ENCODE measurements at regions not wholly inside any gene's neighbourhood (a gene's known extent, or its start where the extent isn't known, plus 50 kb on each side); places are given as distances from the start of the nearest gene placed in this dataset.

GRCh38 chr13:63427170-63427569, 2011.5 kb upstream of the PCDH20 start:
- no peaks in the 10 kb centered on the region for H3K36me3 ChIP-seq
- WGBS: 84% methylated on average over 2 of the region's 2 CpGs
- no peaks in the 10 kb centered on the region for H3K27me3 ChIP-seq
- H3K27ac ChIP-seq: no peak overlapping the region
- TF ChIP-seq EP300 (IDR thresholded peaks at IDR 0.05): no peak
- TF ChIP-seq POLR2A (IDR thresholded peaks at IDR 0.05): no peak
- no peak for TF ChIP-seq POLR2AphosphoS5 (IDR thresholded peaks at IDR 0.05)
- TF ChIP-seq, protein P1, sequence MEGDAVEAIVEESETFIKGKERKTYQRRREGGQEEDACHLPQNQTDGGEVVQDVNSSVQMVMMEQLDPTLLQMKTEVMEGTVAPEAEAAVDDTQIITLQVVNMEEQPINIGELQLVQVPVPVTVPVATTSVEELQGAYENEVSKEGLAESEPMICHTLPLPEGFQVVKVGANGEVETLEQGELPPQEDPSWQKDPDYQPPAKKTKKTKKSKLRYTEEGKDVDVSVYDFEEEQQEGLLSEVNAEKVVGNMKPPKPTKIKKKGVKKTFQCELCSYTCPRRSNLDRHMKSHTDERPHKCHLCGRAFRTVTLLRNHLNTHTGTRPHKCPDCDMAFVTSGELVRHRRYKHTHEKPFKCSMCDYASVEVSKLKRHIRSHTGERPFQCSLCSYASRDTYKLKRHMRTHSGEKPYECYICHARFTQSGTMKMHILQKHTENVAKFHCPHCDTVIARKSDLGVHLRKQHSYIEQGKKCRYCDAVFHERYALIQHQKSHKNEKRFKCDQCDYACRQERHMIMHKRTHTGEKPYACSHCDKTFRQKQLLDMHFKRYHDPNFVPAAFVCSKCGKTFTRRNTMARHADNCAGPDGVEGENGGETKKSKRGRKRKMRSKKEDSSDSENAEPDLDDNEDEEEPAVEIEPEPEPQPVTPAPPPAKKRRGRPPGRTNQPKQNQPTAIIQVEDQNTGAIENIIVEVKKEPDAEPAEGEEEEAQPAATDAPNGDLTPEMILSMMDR (IDR thresholded peaks at IDR 0.05): no peak
- no peaks in the 10 kb centered on the region for H3K4me1 ChIP-seq
- H3K4me3 ChIP-seq: no peak overlapping the region
- no peak for DNase-seq (ENCODE audit: low spot score in 2 of 2)
- no peaks in the 10 kb centered on the region for H3K9me3 ChIP-seq

DNA sequence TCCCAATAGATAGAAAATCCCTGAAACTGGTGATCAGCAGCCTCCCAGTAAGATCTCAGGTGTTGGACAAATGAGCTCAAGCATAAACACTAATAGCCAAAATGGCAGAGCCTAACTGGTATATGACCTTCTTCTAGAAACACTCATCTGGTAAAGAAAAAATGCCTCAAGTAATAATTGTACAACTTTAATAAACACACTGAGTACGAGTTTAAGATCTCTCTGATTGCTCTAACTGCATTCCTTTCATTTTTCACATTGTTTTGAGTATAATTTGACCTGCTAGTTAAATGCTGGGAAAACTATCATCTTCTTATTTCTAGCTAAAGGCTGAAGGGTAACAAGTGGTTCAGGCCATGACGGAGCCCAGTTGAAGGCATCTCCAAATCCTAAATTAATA, 2009.5 kb upstream of the PCDH20 start:
- DNase-seq (ENCODE audit: low spot score in 2 of 2): no peak
- Histone ChIP-seq H3K4me3 (no peak overlapping the region), H3K27ac (no peak overlapping the region), H3K36me3 (no peaks in the 10 kb centered on the region), H3K4me1 (no peaks in the 10 kb centered on the region), H3K27me3 (no peaks in the 10 kb centered on the region), H3K9me3 (no peaks in the 10 kb centered on the region)
- WGBS: 48% methylated on average over 2 of the region's 2 CpGs
- TF ChIP-seq POLR2AphosphoS5 (IDR thresholded peaks at IDR 0.05) (no peak), EP300 (IDR thresholded peaks at IDR 0.05) (no peak), POLR2A (IDR thresholded peaks at IDR 0.05) (no peak)
- TF ChIP-seq, protein P1 (IDR thresholded peaks at IDR 0.05): no peak

GRCh38 chr13:63421123-63421522, 2005.5 kb upstream of the PCDH20 start:
- 64% methylated on average over 3 of the region's 3 CpGs for WGBS
- no peak for DNase-seq (ENCODE audit: low spot score in 2 of 2)
- no peaks in the 10 kb centered on the region for H3K9me3 ChIP-seq
- H3K4me1 ChIP-seq: no peaks in the 10 kb centered on the region
- H3K4me3 ChIP-seq: no peak overlapping the region
- H3K36me3 ChIP-seq: no peaks in the 10 kb centered on the region
- TF ChIP-seq EP300 (IDR thresholded peaks at IDR 0.05) (no peak), POLR2AphosphoS5 (IDR thresholded peaks at IDR 0.05) (no peak), POLR2A (IDR thresholded peaks at IDR 0.05) (no peak)
- TF ChIP-seq, protein P1 (IDR thresholded peaks at IDR 0.05): no peak
- H3K27me3 ChIP-seq: no peaks in the 10 kb centered on the region
- H3K27ac ChIP-seq: no peak overlapping the region

DNA sequence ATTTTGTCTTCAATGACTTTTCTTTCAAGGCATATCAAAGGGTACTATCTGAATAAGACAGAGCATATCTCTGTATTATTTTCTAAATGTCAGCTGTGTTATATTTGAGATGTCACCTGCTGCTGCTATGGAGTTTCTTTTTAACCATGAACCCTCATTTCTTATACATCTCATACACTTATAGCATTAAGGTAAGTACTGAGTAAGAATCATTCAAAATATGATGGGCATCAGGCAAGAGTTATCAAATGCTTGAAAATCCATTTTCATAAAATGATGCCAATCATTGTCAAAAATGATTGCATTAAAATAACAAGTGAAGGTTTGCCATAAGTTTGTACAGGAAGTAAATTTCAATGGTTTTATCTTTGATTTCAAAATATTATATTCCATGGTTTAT, 2005.0 kb upstream of the PCDH20 start:
- H3K27me3 ChIP-seq: no peaks in the 10 kb centered on the region
- no peak overlapping the region for H3K27ac ChIP-seq
- H3K4me3 ChIP-seq: no peak overlapping the region
- no peak for TF ChIP-seq POLR2AphosphoS5 (IDR thresholded peaks at IDR 0.05)
- TF ChIP-seq, protein P1 (IDR thresholded peaks at IDR 0.05): no peak
- no peak for TF ChIP-seq EP300 (IDR thresholded peaks at IDR 0.05)
- no peak for TF ChIP-seq POLR2A (IDR thresholded peaks at IDR 0.05)
- no peaks in the 10 kb centered on the region for H3K9me3 ChIP-seq
- DNase-seq (ENCODE audit: low spot score in 2 of 2): no peak
- H3K4me1 ChIP-seq: no peaks in the 10 kb centered on the region
- H3K36me3 ChIP-seq: no peaks in the 10 kb centered on the region

DNA sequence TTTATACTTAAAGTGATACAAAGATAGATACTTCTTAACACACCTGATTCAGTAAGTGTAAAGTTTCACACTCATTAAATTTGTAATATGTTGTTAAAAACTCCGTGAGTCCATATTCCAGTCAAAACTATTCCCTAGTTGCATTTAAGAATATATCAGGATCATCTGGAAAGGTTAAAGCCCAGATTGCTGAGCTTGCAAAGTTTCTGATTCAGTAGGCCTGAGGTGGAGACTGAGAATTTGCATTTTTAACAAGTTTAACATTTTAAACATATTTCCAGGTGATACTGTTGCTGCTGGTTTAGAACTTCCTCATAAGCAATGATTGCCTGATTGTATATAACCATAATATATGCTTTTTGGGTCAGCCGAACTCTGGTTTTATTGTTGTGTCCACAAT, 1998.6 kb upstream of the PCDH20 start:
- WGBS: 47% methylated on average over 2 of the region's 2 CpGs

More for the DNA sequence above, 1998.6 kb upstream of the PCDH20 start:
- H3K4me3 ChIP-seq: no peak overlapping the region
- no peaks in the 10 kb centered on the region for H3K4me1 ChIP-seq
- H3K27ac ChIP-seq: no peak overlapping the region
- H3K9me3 ChIP-seq: no peaks in the 10 kb centered on the region
- H3K27me3 ChIP-seq: no peaks in the 10 kb centered on the region
- H3K36me3 ChIP-seq: no peaks in the 10 kb centered on the region
- no peak for DNase-seq (ENCODE audit: low spot score in 2 of 2)
- TF ChIP-seq EP300 (IDR thresholded peaks at IDR 0.05): no peak
- no peak for TF ChIP-seq POLR2A (IDR thresholded peaks at IDR 0.05)
- no peak for TF ChIP-seq POLR2AphosphoS5 (IDR thresholded peaks at IDR 0.05)
- TF ChIP-seq, protein P1 (IDR thresholded peaks at IDR 0.05): no peak

All from suprapubic skin (tissue), 4 donors.